HG03066 (cell line): ENCODE measurements at regions not wholly inside any gene's neighbourhood (a gene's known extent, or its start where the extent isn't known, plus 50 kb on each side); places are given as distances from the start of the nearest gene placed in this dataset.
"Not testable (repeated sequence)": the region's sequence is repeated elsewhere in the genome, so short reads cannot be mapped to it uniquely, and the experiment has no call there.

Source experiments
- ATAC-seq: cut with Tn5 transposase; IDR thresholded peaks from one replicate; pipeline ENCODE4 v1.9.1; 2021; ENCODE audit warnings: low read depth; ENCODE audit not compliant: unreplicated experiment

- no peak for ATAC-seq
Measured at GRCh38 chr18:4797002-4797685, 342.0 kb upstream of the DLGAP1 start.

- ATAC-seq, result no peak
Measured at GRCh38 chr18:4789506-4789905, 334.4 kb upstream of the DLGAP1 start.

- no peak for ATAC-seq
Measured at GRCh38 chr18:4781873-4782272, 326.8 kb upstream of the DLGAP1 start.

GRCh38 chr18:4765401-4765800 is 310.3 kb upstream of the DLGAP1 start:
- ATAC-seq, result no peak

- no peak for ATAC-seq
Measured at GRCh38 chr18:4762330-4762729, 307.2 kb upstream of the DLGAP1 start.

GRCh38 chr18:4758980-4759379 is 303.9 kb upstream of the DLGAP1 start:
- no peak for ATAC-seq

DNA sequence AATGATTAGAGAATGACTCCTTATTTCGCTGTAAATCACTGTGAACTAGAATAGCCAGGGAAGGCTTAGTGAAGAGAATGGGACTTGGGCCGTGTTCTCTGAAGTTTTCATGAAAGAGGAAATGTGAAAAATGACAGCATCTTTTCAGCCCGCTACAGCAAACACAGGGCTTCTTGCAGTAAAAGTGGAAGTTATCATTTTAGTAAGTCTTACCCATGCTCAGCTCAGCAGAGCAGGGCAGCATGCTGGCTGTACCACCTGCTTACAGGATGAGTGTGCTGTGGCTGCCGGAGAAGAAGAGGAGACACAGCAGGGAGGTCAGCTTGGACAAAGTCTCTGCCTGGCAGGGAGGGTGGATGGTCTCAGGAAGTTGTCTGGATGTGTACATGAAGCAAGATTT is 300.7 kb upstream of the DLGAP1 start:
- ATAC-seq, result no peak

GRCh38 chr18:4753151-4753550 is 298.0 kb upstream of the DLGAP1 start:
- not testable (repeated sequence) for ATAC-seq

DNA sequence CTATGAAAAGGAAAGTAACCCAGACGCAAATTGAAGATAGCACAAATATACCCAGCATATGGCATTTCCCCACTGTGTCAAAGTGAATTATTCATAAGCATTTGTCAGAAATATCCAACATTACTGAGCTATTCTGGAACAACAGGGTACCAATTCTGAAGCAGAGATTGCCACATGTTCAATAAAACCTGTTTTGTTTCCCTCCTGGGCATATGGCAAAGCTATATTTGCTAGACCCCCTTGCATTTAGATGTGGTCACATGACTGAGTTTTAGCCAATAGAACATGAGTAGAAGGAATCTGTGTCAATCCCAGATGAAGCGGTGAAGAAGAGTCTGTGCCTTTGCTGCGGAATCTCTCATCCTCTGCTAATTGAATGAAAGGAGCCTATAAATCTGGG is 296.4 kb upstream of the DLGAP1 start:
- no peak for ATAC-seq

GRCh38 chr18:4750393-4751346 is 295.6 kb upstream of the DLGAP1 start:
- no peak for ATAC-seq

GRCh38 chr18:4748975-4749374 is 293.9 kb upstream of the DLGAP1 start:
- ATAC-seq, result no peak

- ATAC-seq, result no peak
Measured at GRCh38 chr18:4734903-4735302, 279.8 kb upstream of the DLGAP1 start.

DNA sequence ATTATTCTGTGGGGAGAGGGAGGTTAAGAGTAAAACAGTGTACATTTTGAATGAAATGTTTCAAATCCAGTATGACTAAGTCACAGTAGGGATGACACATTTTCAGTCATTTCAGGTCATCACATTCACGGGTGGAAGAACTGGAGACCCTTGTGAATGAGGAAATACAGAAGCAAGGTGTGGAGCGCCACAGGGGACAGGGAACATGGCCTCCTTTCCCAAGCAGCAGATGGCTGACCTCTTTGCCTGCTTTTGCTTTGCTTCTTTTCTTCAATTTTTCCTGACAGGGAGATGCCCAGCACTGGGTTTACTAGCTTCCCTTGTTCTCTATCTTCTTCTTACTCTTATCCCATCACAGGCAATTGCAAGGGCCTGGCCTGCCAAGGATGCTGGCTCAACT is 278.9 kb upstream of the DLGAP1 start:
- no peak for ATAC-seq

GRCh38 chr18:4721545-4721944 is 266.4 kb upstream of the DLGAP1 start:
- no peak for ATAC-seq

- ATAC-seq, result no peak
Measured at GRCh38 chr18:4720518-4720917, 265.4 kb upstream of the DLGAP1 start.

DNA sequence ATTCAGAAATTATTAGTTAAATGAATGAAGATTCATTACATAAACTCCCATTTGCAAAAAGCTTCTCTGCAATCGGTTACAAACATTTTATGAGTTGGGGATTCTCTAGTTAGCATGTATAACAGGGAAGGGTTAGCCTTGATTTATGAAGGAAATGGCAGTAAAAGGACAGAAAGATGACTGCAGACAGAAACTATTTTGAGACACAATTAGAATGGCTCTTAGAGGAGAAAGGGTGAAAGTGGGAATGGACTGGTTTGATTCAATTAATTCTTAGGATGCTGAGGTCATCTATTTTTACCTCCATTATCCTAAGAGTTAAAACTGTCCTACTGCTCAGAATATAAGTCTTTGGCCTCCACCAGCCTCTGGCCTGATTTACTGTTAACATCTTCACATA is 250.8 kb upstream of the DLGAP1 start:
- no peak for ATAC-seq

GRCh38 chr18:4704781-4705180 is 249.7 kb upstream of the DLGAP1 start:
- no peak for ATAC-seq

GRCh38 chr18:4691836-4692235 is 236.7 kb upstream of the DLGAP1 start:
- ATAC-seq, result no peak

DNA sequence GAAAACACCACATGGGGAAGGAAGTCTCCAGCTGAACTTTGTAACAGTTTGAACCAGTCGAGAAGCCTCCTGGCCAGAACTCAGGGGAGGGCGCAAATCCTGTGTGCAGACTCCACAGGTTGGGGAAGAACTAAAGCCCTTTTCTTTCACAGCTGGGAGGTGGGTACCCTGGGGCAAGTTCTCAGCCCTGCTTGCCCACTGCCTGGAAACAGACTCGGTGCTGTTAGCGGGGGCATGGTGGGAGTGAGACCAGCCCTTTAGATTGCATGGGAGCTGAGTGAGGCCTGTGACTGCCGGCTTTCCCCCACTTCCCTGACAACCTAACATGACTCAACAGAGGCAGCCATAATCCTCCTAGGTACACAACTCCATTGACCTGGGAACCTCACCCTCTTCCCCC is 223.6 kb upstream of the DLGAP1 start:
- ATAC-seq, result not testable (repeated sequence)

GRCh38 chr18:4677006-4677405 is 221.9 kb upstream of the DLGAP1 start:
- no peak for ATAC-seq

GRCh38 chr18:4672162-4672561 is 217.1 kb upstream of the DLGAP1 start:
- ATAC-seq, result no peak

- no peak for ATAC-seq
Measured at GRCh38 chr18:4658804-4659203, 203.7 kb upstream of the DLGAP1 start.
